Keratinocyte (primary cell): ENCODE measurements at regions not wholly inside any gene's neighbourhood (a gene's known extent, or its start where the extent isn't known, plus 50 kb on each side); places are given as distances from the start of the nearest gene placed in this dataset.

Experiments
- DNase-seq: peaks from one replicate; pipeline ENCODE4 v3.0.0-alpha.2; 2011; ENCODE audit warnings: low read depth, missing footprints, low spot score
- FAIRE-seq: peaks from 2 replicates; lab custom pipeline; 2011; peaks lifted over from hg19 to GRCh38; lab: Jason Lieb, UNC
- H2AFZ ChIP-seq: 2 replicates; pipeline ENCODE4 v1.6.0; 2012; ENCODE audit warnings: low read length, control low read depth, inconsistent platforms; ENCODE audit not compliant: control insufficient read depth
- H3K27ac ChIP-seq: 2 replicates; pipeline ENCODE4 v1.5.1; 2011; ENCODE audit warnings: low read length; ENCODE audit not compliant: control insufficient read depth, insufficient read depth
- H3K27me3 ChIP-seq: 3 replicates; pipeline ENCODE4 v1.6.0; 2011; ENCODE audit warnings: low read length; ENCODE audit not compliant: control insufficient read depth, insufficient read depth; ENCODE audit errors: extremely low read depth
- H3K36me3 ChIP-seq, 2 experiments: 2 replicates in 1 of 2; 3 replicates in 1 of 2; pipeline ENCODE4 v1.5.1; 2011; ENCODE audit warnings: low read length in 2 of 2, mild to moderate bottlenecking in 1 of 2; ENCODE audit not compliant: control insufficient read depth in 2 of 2, insufficient read depth in 2 of 2; ENCODE audit errors: extremely low read depth in 1 of 2
- H3K4me1 ChIP-seq: 3 replicates; pipeline ENCODE4 v1.5.1; 2011; ENCODE audit warnings: low read length; ENCODE audit not compliant: control insufficient read depth, insufficient read depth; ENCODE audit errors: extremely low read depth
- H3K4me2 ChIP-seq: 3 replicates; pipeline ENCODE4 v1.6.0; 2011; ENCODE audit warnings: low read depth, low read length; ENCODE audit not compliant: control insufficient read depth, insufficient read depth; ENCODE audit errors: extremely low read depth
- H3K4me3 ChIP-seq, 3 experiments: fragments of 200-600 bp in 1 of 3; sonication (generic) in 1 of 3; 2 replicates in 2 of 3; 3 replicates in 1 of 3; pipeline ENCODE4 v1.5.1; 2011 to 2016; ENCODE audit warnings: low read length in 3 of 3, mild to moderate bottlenecking in 3 of 3, control low read depth in 2 of 3, inconsistent platforms in 1 of 3, low read depth in 1 of 3, mixed read lengths in 1 of 3, mixed run types in 1 of 3, moderate library complexity in 1 of 3; ENCODE audit not compliant: control insufficient read depth in 2 of 3, insufficient read depth in 2 of 3; ENCODE audit errors: extremely low read depth in 1 of 3
- H3K79me2 ChIP-seq: 2 replicates; pipeline ENCODE4 v1.6.0; 2012; ENCODE audit warnings: low read length; ENCODE audit not compliant: control insufficient read depth, insufficient read depth
- H3K9ac ChIP-seq: 3 replicates; pipeline ENCODE4 v1.6.0; 2011; ENCODE audit warnings: low read length; ENCODE audit not compliant: control insufficient read depth, insufficient read depth; ENCODE audit errors: extremely low read depth
- H3K9me1 ChIP-seq: 3 replicates; pipeline ENCODE4 v1.6.0; 2011; ENCODE audit warnings: low read length; ENCODE audit not compliant: control insufficient read depth, insufficient read depth; ENCODE audit errors: extremely low read depth
- H3K9me3 ChIP-seq: 2 replicates; pipeline ENCODE4 v1.5.1; 2012; ENCODE audit warnings: low read depth, low read length; ENCODE audit not compliant: control insufficient read depth
- H4K20me1 ChIP-seq: 3 replicates; pipeline ENCODE4 v1.6.0; 2011; ENCODE audit warnings: low read length; ENCODE audit not compliant: control insufficient read depth, insufficient read depth; ENCODE audit errors: extremely low read depth
- EZH2 ChIP-seq: IDR thresholded peaks from one replicate; pipeline ENCODE4 v1.6.1; 2012; ENCODE audit warnings: inconsistent platforms, mild to moderate bottlenecking, low read length, moderate library complexity
- dilution Hi-C: fragments of 300-500 bp; cut with MboI; formaldehyde crosslinking; loops from one replicate; pipeline ENCODE4 v1.7.0; 2020; ENCODE audit warnings: low sequenced_read_pairs; ENCODE audit not compliant: extremely low pct_ligation_motif_present
- TF ChIP-seq, protein P1 (sequence below), 3 experiments: IDR thresholded peaks in 1 of 3; conservative IDR thresholded peaks in 1 of 3; optimal IDR thresholded peaks in 1 of 3; 2 replicates in 2 of 3; 3 replicates in 1 of 3; pipeline versions ENCODE3 to v1.5.1; 2011; ENCODE audit warnings: low read length in 3 of 3, mild to moderate bottlenecking in 3 of 3, moderate library complexity in 2 of 3, control low read depth in 1 of 3, inconsistent platforms in 1 of 3; ENCODE audit not compliant: insufficient read depth in 2 of 3; ENCODE audit errors: extremely low read depth in 1 of 3

DNA sequence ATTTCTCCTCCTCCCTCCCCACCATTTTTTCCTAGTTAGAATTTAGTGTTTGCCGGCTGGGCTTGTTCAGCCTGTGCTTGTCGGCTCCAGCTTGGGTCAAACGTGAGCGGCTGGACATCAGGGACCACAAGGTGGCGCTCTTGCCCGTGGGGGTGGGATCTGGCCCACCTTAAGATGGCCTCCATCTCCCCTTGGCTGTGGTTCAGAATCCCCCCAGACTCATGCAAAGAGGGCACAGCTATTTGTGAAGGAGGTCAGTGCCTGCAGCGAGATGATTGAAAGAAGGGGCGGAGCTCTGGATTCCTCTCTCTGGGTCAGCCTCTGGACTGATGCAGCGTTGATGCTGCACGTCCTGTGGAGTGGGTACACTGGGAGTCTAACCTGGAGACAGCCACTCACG is 283.3 kb upstream of the TUT7 start:
- H3K27me3 ChIP-seq = no peaks in the 10 kb centered on the region
- H3K9ac ChIP-seq = no peak overlapping the region
- no peak for FAIRE-seq
- H4K20me1 ChIP-seq = no peaks in the 10 kb centered on the region
- H3K4me1 ChIP-seq = no peaks in the 10 kb centered on the region
- no peak overlapping the region for H3K4me3 ChIP-seq
- H3K4me2 ChIP-seq = no peak overlapping the region
- TF ChIP-seq, protein P1, sequence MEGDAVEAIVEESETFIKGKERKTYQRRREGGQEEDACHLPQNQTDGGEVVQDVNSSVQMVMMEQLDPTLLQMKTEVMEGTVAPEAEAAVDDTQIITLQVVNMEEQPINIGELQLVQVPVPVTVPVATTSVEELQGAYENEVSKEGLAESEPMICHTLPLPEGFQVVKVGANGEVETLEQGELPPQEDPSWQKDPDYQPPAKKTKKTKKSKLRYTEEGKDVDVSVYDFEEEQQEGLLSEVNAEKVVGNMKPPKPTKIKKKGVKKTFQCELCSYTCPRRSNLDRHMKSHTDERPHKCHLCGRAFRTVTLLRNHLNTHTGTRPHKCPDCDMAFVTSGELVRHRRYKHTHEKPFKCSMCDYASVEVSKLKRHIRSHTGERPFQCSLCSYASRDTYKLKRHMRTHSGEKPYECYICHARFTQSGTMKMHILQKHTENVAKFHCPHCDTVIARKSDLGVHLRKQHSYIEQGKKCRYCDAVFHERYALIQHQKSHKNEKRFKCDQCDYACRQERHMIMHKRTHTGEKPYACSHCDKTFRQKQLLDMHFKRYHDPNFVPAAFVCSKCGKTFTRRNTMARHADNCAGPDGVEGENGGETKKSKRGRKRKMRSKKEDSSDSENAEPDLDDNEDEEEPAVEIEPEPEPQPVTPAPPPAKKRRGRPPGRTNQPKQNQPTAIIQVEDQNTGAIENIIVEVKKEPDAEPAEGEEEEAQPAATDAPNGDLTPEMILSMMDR (optimal IDR thresholded peaks at IDR 0.05 in 1 of 3, IDR thresholded peaks at IDR 0.05 in 1 of 3, conservative IDR thresholded peaks at IDR 0.05 in 1 of 3; ENCODE audit: extremely low read depth in 1 of 3, insufficient read depth in 2 of 3, low read length in 3 of 3) = peak; percentile 56 to 75 (median 72)
- TF ChIP-seq EZH2 = no peak
- dilution Hi-C loops = no loop called here
- H3K27ac ChIP-seq = no peak overlapping the region
- H3K36me3 ChIP-seq = no peaks in the 10 kb centered on the region
- no peaks in the 10 kb centered on the region for H3K9me3 ChIP-seq
- H3K79me2 ChIP-seq = no peaks in the 10 kb centered on the region
- no peaks in the 10 kb centered on the region for H3K9me1 ChIP-seq
- no peak for DNase-seq
- H2AFZ ChIP-seq = no peak overlapping the region

DNA sequence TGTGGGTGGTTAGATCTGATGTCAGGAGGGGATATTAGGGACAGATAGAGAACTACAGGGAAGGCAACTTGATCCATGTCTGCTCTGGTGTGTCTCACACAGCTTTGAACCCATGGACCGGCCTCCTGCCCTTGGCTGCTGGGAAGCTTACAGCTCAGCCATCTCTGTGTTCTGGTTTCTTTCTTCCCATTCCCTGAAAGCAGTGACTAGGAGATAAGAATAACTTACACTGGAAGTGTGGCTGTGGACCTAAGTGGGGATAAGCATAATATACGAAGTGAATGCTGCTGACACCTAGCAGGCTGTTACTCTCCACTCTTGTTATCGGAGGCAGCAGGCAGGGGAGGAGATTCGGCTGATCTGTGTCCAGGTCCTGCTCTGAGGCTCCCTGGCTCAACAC is 282.3 kb upstream of the TUT7 start:
- FAIRE-seq (no peak), DNase-seq (no peak)
- Histone ChIP-seq H3K4me2 (no peak overlapping the region), H3K79me2 (no peaks in the 10 kb centered on the region), H4K20me1 (no peaks in the 10 kb centered on the region), H3K9me3 (no peaks in the 10 kb centered on the region), H3K36me3 (no peaks in the 10 kb centered on the region), H3K27me3 (no peaks in the 10 kb centered on the region), H3K4me1 (no peaks in the 10 kb centered on the region), H3K9ac (no peak overlapping the region), H3K27ac (no peak overlapping the region), H3K9me1 (no peaks in the 10 kb centered on the region), H2AFZ (no peak overlapping the region), H3K4me3 (no peak overlapping the region)
- dilution Hi-C loops = no loop called here
- TF ChIP-seq, protein P1 (optimal IDR thresholded peaks at IDR 0.05 in 1 of 3, IDR thresholded peaks at IDR 0.05 in 1 of 3, conservative IDR thresholded peaks at IDR 0.05 in 1 of 3; ENCODE audit: extremely low read depth in 1 of 3, insufficient read depth in 2 of 3, low read length in 3 of 3) = no peak
- TF ChIP-seq EZH2 = no peak
